ENCODE measurements at regions not wholly inside any gene's neighbourhood (a gene's known extent, or its start where the extent isn't known, plus 50 kb on each side); places are given as distances from the start of the nearest gene placed in this dataset.

- DNase-seq, result no peak
These were observed 183.1 kb upstream of the MC4R start for GRCh38 chr18:60555625-60556024.

DNA sequence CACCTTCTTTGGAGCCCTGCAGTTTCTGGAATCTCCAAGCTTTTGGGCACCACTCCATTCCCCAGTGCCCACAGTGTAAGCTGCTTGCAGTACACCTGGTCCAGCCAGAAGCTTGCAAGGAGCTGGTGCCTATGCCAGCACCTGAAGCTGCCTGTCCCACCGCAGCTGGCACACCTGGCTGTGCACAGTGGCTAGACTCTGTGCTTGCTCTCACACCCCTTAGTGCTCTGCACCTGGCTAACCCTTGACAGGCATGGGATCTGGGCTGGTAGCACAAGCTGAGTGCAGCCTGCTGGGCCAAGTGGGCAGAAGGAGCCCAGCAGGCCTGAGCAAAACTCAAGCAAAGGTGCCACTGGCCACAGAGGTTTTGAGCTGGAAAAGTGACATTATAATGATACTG lies 183.8 kb upstream of the MC4R start:
- DNase-seq, result no peak

GRCh38 chr18:60560071-60560470 lies 187.5 kb upstream of the MC4R start:
- no peak for DNase-seq

DNA sequence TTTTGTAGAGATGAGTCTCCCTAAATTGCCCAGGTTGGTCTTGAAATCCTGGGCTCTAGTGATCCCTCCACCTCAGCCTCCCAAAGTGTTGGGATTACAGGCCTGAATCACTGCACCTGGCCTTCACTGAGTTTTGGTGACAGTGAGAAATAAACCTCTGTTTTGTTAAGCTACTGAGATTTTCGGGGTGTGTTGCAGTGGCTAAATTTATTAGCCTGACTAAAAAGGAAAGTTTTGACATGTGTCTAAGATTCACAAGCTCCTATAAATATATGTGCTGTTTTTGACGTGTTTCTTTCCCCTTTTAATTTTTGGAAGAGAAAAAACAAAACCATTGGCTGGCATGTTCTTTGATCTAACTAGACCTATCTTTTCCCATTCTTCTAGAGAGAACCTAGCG lies 190.5 kb upstream of the MC4R start:
- no peak for DNase-seq

- DNase-seq, result no peak
These were observed 195.6 kb upstream of the MC4R start for GRCh38 chr18:60568220-60568619.

- no peak for DNase-seq
These were observed 197.6 kb upstream of the MC4R start for GRCh38 chr18:60570172-60570571.

DNA sequence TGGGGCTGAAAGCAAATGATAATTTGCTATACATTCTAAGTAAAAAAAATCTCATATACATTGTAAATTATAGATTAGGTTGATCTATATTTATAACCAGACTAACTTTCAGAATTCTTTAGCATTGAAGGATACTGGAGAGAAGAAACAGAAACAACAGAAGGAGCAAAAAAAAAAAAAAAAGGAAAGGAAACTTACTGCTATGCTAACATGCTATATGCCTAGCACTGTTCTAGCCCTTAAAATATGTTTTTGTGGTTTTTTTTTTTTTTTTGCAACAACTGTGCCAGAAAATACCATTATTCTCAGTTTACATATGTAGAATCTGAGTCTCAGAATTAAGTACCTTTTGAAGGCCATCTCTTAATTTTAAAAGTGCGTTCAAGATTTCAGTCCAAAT lies 204.9 kb upstream of the MC4R start:
- DNase-seq, result no peak

- no peak for DNase-seq
These were observed 213.1 kb upstream of the MC4R start for GRCh38 chr18:60585670-60586069.

GRCh38 chr18:60593249-60593648 lies 220.7 kb upstream of the MC4R start:
- no peak for DNase-seq

- no peak for DNase-seq
These were observed 224.4 kb upstream of the MC4R start for GRCh38 chr18:60596928-60597327.

DNA sequence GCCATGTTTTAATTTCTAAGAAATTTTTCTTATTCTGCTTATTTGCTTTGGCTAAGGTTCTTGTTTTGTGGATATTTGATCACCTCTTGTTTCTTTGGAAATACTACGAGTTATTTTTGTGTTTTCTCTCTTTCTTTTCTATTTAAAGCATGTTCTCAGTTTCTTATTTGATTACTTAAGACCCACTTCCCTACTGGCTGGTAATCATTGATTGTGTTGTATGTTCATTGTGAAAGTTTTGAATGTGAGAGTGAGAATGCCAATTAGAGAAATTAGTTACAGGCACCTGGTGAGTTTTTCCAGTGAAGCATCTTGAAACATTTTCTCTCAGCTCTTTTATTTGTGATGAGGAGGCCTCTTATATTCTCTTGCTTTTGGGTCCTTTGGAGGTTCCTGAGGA lies 226.7 kb upstream of the MC4R start:
- DNase-seq, result no peak

DNA sequence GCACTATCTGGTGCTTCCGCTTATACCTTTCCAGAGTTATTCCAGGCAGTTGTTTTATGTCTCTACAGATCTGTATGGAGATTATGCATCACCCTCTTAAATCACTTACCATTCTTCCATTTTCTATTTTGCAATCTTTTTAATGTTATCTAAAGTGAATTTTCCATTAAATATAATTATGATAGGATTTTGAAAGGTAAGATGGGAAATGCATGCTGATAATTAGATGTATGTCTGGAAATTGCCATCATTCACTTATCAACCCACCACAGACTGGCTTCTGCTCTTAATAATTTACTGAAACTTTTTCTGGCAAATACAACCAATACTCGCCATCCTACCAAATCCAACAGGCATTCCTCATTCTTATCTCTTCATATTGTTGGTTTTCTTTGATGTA lies 227.4 kb upstream of the MC4R start:
- no peak for DNase-seq

GRCh38 chr18:60601249-60601648 lies 228.7 kb upstream of the MC4R start:
- DNase-seq, result no peak

DNA sequence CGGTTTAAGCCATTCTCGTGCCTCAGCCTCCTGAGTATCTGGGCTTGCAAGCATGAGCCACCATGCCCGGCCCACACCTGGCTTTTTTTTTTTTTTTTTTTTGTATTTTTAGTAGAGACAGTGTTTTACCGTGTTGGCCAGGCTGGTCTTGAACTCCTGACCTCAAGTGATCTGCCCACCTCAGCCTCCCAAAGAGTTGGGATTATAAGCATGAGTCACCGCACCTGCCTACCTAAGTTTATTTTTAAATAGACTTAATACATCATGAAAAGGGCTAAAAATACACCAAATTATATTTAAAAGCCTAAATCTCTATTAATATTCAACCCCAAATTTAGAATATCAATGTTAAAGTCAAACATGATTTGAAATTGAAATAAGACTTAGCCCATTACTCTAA lies 250.8 kb upstream of the MC4R start:
- no peak for DNase-seq

GRCh38 chr18:60624207-60624606 lies 251.6 kb upstream of the MC4R start:
- no peak for DNase-seq

- DNase-seq, result no peak
These were observed 267.3 kb upstream of the MC4R start for GRCh38 chr18:60639836-60640235.

GRCh38 chr18:60643009-60643408 lies 270.4 kb upstream of the MC4R start:
- DNase-seq, result no peak

DNA sequence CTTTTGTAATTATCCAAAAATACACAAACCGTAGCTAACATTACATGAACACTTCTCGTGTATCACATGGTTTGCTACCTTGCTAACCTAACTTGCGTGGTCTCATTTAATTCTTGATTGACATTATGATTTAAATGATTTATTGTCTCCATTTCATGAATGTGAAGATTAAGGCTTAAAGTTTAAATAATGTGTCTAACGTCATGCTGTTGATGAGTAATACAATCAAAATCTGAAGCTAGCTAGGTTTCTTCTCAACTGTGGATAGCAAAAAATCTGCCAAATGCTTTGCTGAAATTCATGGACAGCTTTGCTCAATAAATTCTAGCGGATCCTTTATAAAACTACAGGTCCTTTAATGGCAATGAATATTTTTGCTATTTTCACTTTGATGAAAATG lies 274.1 kb upstream of the MC4R start:
- no peak for DNase-seq

DNA sequence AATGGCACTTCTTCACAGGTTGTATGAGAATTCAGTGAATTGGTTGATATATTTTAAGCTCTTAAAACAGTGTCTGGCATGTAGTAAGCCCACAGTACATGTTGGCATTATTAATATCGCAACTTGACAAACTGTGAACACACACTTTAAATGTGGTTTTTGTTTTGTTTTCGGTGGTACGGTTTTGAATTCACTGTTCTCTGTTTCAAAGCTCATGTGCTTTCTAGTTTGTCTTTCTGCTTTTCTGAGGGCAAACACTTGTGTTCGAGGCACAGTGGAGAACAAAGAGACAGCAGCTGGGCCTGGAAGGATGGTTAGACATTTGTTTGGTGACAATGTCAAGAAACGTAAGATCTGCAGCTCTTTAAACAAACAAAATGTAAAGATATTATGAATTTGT lies 276.5 kb upstream of the MC4R start:
- DNase-seq, result no peak

DNA sequence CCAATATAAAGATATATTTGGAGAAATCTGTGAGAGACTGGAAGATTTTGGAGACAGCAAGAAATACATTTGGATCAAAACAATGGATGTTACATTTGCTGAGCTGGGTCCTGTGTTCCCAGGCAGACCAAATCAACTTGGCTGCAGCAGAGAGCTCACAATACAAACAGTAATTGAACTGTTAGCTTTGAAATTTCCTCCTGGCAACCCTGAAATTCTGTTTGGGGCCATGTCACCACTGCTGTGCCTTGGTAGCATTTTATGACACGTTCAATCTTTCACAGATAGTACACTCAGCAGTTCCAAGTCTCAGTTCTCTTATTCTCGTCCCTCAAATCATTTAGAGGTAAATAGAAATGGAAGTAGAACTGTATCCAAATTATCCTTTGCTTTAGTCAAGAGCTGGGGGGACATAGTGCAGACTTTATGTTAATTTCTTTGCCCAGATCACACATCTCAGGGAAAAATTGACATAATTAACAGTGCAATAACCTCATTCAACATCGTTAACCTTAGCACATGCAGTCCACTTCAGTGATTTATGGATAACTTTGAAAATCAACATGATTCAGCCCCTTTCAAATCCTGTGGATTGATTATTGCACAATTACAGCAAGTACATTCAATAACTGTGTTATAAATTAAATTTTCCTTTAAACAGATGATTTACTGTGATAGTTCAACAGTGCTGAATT lies 277.4 kb upstream of the MC4R start:
- DNase-seq, result no peak

- no peak for DNase-seq
These were observed 281.7 kb upstream of the MC4R start for GRCh38 chr18:60654298-60654697.

- no peak for DNase-seq
These were observed 284.0 kb upstream of the MC4R start for GRCh38 chr18:60656553-60656952.

DNA sequence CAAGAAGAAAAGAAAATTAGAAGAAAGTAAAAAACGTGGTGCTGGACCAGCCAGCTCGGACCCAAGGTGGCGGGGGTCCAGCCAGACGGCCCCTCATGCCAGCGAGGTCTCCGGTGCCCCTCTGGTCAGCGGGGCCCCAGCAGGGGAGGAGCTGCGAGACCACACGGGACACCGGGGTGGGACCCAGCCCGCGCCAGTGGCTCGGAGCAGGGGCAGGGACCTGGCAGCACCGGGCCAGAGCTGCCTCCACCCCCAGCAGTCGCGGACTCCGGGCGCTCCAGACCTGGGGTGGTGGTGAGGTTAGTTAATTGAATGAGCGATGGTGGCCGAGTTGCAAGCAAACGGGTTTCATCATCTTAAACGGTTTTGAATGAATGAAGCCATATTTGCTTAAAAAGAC lies 289.9 kb upstream of the MC4R start:
- DNase-seq, result no peak

GRCh38 chr18:60663060-60663989 lies 290.8 kb upstream of the MC4R start:
- no peak for DNase-seq

GRCh38 chr18:60664736-60665135 lies 292.2 kb upstream of the MC4R start:
- DNase-seq, result no peak
